ENCODE measurements at regions not wholly inside any gene's neighbourhood (a gene's known extent, or its start where the extent isn't known, plus 50 kb on each side); places are given as distances from the start of the nearest gene placed in this dataset.

DNA sequence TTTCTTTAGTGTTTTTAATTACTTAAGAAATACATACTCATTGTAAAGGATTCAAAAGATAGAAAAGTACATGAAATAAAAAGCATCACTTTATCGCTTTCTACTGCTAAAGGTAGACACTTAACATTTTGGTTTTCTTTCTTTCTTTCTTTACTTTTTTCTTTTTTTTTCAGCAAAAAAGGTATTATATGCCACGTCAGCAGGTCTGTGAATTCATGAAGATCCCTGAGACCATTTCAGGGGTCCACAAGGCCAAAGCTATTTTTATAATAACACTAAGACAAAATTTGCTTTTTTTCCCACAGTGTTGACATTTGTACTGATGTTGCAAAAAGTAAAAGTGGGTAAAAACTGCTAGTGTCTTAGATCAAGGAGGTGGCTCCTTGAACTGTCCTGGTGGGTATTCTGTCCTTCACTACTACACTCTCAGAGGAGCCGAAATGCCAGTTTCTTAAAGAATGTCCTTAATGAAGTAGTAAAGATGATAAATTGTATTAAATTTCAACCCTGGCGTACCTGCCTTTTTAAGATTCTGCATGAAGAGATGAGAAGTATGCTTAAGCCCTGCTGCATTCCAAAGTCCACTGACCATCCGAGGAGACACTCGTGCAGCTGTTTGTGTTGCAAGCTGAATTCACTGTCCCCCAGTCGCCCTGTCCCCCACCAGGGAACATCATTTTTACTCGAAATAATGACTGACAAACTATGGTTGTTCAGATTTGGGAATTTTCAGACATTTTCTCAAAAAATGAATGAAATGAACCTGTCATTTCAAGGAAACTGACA, 106.7 kb upstream of the PIAS1 start:
- TF ChIP-seq POLR2AphosphoS5 (IDR thresholded peaks at IDR 0.05; ENCODE audit: low read depth, low read length): no peak
- no peak for TF ChIP-seq CTCF (IDR thresholded peaks at IDR 0.05)
- TF ChIP-seq REST (IDR thresholded peaks at IDR 0.05; ENCODE audit: insufficient read depth in 1 of 2, low read depth in 2 of 2, low read length in 1 of 2): no peak

All from Panc1 (cell line).